ENCODE measurements at regions not wholly inside any gene's neighbourhood (a gene's known extent, or its start where the extent isn't known, plus 50 kb on each side); places are given as distances from the start of the nearest gene placed in this dataset.

DNA sequence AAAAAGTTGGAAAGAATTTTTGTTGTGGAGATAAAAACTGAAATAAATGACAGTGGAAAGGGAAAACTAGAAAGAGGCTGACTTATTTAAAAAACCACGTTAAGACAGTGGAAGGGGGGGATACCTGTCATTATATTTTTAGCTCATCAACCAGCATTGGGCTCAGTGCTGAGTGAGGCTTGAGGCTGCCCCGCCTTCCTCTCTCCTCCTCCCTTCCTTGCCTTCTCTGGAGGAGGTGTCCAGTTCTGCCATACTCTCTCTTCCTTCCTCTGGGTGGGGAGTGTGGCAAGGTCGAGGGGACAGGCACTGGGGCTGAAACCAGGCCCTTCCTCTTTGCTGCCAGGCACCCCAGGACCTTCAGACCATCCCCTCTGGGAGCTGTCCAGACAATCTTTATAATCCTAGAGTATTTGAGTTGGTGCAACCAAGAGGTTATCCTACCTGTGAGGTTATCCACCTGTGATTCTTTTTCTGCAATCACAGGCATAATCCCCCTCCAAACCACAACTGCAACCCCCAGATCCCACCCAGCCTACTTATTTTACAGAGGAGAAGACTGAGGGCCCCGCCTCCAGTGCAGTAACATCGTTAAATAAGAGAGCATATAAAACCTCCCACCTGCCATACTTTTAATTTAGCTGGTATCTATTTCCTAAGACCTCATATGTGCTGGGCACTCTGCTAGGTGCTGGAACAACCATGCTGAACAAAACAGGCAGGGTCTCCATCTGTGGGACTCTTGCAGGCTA, 578.5 kb downstream of the BUD13 start:
- DNase-seq, result no peak

DNA sequence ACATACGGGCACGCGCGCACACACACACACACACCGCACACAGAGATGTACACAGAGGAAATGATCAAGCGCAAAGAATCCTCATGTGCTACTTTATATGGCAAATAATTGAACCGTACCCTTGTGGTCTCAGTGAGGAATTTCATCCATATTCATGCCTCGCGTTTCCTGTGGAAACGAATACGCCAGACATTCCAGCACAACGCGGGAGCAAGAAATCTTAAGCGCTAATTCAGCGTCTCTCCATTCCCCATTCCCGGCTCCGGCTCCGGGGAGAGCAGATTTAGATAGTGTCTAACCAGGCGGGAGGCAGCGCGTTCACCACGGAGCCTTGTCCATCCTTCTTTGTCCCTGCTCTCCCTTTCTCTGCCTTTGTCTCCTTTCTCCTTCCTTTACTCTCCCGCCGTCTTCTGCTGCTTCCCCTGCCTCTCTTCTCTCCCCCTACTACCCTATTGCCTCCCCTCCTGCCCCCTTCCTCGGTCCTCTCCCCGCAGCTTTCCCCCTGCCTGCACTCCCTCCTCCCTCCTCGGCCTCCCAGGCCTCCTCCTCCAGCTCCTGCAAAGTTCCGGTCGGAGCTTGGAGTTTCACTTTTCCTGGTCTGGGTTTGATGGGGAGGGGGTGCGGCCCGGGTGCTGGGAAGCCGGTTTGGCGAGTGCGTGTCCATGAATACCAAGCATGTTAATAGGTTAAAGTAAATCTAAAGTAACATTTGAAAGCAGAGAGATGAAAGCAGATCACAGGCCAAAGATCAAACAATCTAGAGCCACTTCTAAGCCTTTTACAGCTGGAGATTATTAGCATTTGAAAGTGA, 579.3 kb downstream of the BUD13 start:
- DNase-seq, result no peak

DNA sequence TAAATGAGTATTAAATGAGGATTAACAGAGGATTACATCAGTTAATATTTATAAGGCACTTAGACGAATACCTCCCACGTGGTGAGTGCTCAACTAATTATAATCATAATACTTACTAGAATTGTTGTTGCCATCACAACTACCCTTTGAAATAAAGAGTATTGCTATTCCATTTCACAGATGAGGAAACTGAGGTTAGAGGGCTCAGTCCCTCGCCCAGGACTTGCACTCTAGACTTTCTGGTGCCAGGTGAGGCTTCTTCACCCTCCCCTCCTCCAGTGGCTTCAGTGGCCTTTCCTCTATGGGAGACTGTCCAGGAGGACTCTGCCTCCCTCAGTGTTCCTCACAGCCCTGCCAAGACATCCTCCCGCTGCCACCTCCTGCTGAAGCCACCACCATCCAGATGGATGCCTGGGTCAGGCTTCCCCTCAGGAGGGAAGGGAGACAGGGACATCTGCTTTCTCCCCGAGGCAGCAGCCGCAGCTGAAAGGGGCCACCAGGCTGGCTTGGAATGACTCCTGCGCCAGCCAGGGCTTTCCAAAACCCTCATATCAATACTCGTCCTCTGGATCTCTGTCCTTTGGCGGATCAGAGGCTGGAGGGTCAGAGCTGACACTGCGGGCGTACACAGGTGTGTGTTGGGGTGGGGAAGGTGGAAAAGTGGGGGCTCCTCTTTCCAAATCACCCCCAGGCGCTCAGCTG, 580.1 kb downstream of the BUD13 start:
- no peak for DNase-seq

DNA sequence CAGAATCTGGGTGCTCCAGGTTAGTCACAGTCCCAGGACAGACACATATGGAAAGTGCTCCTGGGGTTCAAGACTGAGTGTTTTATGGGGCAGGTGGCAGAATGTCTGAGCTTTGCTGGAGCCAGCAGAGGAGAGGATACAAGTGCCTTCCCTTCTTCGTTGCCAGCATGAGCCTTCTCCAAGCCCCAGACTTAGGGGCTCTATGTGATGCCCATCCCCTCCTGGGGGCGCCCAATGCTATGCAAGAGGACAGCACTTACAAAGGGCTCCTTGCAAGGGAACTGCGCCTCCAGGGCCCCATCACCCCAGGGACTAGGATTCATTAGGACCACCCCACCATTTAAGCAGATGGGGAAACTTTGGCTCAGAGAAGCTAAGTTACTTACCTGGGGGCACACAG, 581.9 kb downstream of the BUD13 start:
- no peak for DNase-seq

DNA sequence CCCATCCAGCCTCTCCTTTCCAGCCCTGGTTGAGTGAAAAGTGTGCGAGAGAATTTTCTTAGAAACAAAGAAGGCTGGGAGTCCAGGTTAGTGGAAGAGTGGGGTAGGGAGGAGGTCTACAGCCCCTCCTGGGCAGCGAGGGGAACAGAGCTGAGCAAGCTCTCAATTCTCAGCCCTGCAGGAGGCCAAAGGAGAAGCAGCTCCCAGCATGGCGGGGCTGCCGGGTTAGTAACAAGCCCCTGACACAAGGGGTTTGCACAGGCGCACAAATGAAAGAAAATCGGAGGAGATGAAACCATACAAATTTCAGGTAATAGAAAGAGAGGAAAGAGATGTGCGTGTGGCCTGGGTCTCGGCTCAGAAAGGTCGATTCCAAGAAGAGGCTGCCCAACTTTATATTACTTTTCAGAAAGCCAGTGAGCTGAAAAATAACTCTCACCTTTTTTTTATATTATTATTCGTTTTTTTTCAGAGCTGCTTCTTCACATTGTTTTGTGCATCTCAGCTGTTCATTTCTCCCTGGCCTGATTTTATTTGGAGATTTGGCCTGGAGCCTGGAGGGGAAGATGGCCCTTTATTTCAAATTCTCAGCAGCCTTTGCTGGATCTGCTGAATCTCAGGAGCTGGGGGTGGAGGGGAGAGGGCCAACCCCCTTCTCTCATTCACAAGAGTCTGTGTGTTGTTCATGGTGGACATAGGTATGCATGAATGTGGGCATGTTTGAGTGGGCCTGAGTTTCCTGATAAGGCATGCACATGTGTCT, 583.2 kb downstream of the BUD13 start:
- no peak for DNase-seq

DNA sequence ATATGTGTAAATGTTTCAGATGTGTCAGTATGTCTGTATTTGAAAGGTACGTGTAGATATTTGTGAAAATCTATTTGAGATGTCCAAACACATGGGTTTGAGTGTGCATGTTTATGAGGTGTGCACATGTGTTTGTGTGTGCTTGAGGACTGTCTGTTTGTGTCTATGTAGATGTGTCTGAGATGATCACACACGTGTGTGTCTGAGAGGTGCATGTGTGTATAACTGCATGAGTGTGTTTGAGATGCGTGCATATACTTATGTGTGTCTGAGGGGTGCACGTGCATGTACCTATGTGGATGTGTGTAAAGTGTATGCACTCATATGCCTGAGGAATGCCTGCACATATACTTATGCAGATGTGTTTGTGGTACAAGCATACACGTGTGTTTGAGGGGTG, 584.4 kb downstream of the BUD13 start:
- DNase-seq, result no peak

DNA sequence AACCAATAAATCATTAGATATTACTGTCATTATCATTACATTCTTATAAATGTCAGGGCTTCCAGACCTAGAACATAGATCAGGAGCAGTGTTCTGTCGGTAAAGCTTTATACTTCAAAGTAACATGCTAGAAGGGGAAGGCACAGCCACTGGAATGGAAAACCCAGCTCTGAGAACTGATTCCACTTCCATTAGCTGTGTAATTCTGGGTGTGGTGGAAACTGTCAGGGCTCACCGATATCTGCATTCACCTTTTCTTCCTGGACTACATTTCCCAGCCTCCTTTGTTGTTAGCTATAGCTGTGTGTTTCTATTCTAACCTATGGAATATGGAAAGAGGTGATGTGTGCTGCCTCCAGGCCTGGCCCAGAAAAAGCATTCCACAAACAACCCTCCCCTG, 585.8 kb downstream of the BUD13 start:
- DNase-seq, result no peak

DNA sequence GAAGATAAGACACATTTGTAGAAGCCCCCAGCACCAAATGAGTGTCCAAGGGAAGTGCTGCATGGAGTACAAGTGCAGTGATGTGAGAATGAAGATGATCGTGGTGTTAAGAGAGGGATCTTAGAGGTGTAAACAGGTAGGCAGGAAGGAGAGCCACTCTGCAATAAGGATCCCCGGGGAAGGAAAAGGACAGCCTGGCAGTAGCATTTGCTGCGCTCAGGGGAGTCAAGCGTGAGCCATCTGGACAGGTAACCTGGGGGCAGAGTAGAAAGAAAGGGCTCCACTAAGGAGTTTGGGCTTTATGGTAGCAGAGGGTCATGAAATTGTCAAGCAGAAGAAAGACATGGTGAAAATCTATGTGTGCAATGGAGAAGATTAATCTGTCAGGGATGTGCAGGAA, 587.2 kb downstream of the BUD13 start:
- no peak for DNase-seq

DNA sequence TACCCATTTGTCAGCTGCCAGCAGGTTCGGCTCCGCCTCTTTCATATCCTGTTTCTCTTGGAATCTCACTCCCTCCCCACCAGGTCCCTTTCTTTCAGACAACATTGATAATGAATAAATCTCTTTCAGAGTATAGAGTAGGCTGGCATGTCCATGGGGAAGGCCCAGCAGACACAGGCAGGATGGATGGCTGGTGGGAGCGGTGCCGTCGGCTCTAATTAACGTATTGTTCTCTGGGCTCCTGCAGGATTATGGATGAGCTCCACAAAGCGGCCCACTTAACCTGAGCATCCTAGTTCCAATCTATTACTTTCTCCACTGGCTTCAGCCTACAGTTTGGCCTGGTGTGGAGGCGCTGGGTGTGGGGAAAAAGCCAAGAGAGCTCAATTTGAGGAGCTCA, 588.0 kb downstream of the BUD13 start:
- DNase-seq, result no peak

DNA sequence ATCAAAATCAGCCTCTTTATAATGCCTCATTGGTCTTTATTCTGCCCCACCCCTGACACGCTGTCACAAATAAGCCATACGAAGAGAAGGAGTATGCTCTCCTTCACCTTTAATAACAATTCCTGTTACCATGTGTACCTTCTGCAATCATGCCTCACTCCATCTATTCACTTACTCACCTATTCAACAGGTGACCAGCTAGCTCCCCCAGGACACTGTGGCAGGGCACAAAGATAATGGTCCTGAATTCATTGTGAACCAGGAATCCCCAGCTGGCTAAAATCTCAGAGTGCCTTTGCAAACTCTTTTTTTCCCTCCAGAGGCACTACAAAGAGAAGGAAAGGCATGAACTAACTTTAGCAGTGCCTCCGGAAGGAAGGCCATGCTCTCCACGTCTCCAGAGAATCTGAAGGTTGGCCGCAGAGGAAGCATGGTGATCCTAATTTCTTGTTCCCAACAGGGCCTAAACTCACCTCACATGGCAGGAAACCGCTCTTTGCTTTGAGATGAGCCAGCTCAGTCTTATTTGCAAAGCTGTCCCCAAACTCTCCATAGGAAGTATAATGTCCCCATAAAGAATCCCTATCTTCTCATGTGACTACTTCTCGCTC, 590.3 kb downstream of the BUD13 start:
- DNase-seq, result no peak

DNA sequence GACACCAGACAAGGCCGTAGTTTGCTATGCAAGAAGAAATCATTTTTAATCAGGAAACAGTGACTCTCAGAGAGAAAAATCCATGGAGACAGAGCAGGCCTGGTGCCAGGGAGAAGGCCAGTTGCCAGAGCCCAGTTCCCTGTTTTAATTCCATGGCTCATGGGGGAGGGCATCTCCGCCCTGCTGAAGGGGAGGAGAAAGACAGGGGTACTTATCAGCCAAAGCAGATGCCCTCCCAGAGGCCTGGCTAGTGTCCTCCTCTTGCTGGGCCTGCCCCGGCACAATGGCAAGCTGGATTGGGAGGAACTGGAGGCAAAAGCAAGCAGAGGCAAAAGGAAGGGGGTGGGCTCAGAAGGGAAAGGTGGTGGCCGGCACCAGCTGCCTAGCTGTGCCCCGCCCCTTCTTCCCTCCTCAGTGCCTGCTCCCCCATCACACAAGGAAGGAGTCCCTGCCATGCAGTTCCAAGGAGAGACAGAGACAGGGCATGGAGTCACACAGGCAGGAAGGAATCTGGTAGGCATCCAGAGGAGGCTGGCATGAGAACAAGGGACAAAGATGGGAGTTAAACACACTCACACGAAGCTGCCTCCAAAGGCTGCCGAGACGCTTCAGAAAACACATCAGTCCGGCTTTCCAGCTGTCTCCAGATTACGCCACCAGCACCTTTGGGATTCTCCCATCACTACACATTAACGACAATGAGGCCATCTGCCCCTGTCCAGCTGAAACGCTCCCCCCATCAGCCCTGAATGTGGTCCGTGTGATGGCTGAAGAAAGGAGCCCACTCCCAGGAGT, 591.8 kb downstream of the BUD13 start:
- no peak for DNase-seq

DNA sequence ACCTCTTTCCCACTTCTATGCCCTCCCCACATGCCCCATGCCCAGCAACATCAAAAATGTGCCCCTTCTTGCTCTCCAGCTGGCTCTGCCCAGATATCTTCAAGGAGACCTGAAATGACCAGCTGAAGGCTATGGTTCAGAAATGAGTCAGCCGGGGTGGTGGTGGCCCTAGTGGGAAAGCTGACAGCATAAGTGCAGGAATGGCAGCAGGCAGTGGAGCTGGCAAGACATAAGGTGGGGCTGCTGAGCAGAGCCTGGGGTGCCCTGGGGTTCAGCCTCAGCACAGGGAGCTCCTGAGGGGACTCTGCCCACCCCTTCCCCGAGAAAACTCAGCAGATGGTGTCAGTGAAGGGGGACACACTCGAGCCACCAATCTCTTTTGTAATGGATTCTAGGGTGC, 593.4 kb downstream of the BUD13 start:
- DNase-seq, result no peak

DNA sequence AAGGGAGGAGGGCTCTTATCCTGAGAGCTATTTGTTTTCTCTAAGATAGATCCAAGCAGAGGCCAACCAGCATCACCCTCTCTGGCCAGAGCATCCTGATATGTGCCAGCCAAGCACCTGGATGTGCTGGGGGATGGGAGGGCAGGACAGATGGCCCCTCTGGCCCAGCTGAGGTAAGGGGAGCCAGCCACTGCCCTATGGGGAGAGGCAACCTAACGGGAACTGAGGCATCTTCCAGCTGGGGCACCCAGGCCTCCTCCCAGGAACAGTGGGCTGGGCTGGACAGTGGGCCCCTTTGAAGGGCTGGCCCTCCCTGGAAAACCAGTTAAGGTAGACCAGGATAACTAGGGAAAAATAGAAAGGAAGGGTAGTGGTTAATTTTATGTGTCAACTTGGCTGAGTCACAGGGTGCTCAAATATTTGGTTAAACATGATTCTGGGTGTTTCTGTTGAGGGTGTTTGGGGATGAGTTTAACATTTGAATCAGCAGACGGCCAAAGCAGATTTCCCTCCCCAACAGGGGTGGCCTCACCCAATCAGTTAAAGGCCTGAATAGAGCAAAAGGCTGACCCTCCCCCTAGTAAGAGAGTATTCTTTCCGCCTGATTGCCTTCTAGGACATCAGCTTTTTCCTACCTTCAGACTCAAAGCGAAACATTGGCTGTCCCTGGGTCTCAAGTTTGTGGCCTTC, 595.1 kb downstream of the BUD13 start:
- no peak for DNase-seq

DNA sequence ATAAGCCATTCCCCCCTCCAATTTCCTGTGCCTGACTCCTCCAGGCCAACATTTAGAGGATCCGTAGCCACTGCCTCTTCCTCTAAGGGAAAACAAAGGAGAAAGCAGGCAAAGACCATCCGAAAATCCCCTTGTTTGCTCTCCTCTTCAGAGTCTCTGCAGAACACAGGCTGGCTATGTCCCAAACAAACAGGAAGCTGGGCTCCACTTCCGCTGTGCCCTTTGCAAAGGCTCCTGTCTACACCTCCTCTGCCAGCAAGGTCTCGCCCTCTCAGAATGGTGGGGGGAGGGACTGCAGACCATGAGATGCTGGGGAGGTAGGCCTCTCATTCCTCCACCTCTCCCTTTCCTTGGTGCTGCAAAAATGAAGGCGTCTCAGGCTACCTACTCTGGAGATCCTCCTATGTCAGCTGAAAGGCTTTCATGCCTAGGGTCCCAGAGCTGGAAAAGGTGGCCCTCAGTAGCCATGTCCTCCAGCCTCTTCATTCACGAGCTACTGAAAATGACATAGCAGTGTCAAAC, 596.2 kb downstream of the BUD13 start:
- DNase-seq, result no peak

DNA sequence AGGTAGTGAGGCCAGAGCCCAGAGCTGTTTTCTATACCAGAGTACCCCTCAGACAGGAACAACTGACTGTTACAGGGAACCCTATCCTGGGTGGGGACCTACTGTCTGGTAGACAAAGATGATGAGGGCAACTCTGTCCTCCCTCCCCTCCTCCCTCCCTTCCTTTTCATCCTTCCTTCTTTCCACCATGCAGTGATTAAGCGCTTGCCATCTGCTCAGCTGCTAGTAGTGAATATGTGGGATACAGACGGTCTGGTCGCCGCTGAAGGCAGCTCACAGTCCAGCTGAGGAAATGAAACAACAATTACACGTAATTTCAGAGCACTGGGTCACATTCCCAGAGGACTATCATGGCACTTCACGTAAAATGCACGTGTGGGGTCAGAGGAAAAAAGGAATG, 597.1 kb downstream of the BUD13 start:
- DNase-seq, result no peak

DNA sequence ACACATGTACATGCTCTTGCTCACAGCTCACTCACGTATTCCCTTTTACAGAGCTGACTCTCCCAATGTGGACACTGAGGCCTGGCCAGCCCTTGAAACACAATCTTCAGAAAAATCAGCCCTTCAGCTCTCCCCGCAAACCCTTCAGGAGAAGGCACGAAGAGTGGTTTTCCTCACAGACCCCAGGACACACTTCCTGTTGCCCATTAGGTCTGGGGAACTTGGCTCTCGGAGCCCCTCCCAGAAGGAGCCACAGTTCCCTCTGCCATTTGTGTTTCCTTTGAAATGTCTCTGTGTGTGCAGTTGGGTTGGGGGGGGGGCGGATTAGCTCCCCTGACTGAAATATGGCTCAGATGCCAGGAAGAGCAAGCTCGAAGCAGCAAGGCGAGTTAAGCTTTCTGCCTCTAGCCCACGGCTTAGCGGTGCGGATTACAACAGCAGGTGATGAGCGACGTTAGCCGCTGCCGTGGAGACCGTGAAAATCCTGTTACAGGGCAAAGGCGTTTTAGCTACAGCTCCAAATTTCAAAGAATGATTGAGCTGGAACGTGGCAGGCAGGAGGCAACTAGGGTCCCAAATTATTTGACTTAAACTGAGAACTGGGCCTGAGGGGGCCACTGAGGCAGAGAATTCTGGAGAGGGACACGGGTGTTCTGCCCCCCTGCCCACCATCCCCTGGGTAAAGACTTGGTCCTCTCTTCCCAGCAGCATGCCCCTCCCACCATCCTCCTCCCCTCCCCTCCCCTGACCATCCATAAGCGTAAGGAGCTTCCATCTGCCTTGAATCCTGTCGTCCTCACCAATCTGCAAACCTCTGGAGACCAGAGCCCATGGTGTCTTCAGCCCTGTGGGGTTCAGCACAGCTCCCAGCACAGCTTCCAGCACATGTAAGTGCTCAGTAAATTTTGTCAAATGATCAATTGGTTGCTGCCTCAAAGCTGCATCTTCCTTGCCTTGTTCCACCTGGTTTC, 598.6 kb downstream of the BUD13 start:
- DNase-seq, result no peak

DNA sequence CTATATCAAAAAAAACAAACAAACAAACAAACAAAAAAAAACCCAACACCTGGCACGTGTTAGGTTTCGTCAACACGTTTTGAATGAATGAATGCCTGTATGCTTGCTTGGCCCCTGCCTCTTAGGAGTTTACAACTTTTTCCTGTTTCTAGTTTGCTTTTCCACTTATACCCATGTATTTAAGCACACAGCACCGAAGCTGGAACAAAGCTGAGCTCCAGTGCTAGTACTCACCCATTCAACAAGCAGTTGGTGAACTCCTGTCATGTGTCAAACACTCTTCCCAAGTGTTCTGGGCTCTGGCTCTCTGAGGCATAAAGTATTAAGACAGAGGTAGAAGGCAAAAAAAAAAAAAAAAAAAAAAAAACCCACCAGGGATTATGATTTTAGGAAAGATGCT, 599.3 kb downstream of the BUD13 start:
- DNase-seq, result no peak

DNA sequence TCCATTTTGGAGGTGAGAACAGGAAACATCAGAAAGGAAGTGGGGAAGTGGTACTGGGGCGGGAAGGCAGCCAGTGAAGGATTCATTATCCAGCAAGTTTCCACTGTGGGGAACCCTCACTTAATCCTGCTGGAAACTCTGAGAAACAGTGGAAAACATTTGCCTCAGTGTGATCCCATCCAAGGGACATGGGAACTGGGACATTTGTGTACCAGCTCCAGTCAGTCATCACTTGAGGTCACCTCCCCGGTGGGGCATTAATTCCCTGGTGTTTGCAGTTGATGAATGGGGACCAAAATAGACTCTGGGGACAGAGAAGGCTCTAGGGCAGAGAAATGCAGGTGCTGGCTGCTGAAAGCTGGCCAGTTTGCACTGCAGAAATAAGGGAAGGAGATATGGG, 599.9 kb downstream of the BUD13 start:
- no peak for DNase-seq

DNA sequence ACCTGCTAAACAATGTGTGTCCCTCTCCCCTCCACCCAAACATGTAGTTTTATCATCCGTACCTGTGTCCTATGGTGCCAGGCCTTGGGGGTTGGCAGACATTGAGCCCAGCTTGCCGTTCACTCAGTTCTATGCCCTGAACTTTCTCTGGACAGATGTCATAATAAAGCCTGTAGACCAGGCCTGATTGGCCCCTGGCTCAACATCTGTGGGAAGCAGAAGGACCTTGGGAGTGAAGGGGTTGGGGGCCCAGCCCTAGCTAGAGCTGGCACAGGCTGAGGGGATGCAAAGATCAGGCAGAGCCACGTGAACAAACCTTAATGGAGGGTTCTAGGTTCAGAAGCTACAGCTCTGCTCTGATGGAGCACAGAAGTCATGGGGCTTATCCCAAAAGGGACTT, 600.6 kb downstream of the BUD13 start:
- no peak for DNase-seq
